ENCODE measurements at regions not wholly inside any gene's neighbourhood (a gene's known extent, or its start where the extent isn't known, plus 50 kb on each side); places are given as distances from the start of the nearest gene placed in this dataset.

GRCh38 chr2:122627388-122627787 lies 871.9 kb downstream of the TSN start:
- TF ChIP-seq EZH2 (IDR thresholded peaks at IDR 0.05; ENCODE audit: borderline replicate concordance, insufficient read depth, low read depth, low read length, poor library complexity, severe bottlenecking): no peak
- TF ChIP-seq CTCF (IDR thresholded peaks at IDR 0.05): no peak
